ENCODE measurements at regions not wholly inside any gene's neighbourhood (a gene's known extent, or its start where the extent isn't known, plus 50 kb on each side); places are given as distances from the start of the nearest gene placed in this dataset.

DNA sequence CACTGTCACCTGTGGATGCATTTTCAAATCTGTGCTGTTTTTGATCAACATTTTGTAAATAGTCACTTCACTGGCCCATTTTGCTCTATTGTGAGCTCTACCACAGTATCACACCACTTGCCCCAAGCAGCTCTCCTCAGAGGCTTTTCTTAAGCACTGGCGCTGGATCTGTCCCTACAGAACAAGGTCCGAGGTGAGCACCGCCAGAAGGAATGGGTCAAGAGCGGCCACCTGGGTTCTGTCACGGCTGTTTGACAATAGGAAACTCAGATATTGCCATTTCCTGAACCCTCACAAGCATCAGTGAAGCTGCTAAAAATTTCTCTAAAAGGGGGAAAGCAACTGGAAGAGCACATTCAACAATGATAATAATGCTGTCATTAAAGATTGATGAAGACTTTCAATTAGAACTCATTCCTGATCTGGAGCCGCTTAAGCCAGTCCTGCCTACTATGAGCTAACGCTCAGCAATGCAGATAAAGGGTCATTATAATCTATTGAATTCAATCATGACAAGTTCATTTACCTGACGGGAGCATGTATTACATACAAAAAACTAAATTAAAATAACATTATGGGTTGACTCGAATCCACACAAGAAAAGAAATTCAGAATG, 514.0 kb downstream of the GALR1 start:
- TF ChIP-seq POLR2A (IDR thresholded peaks at IDR 0.05; ENCODE audit: low read depth, low read length) (no peak), POLR2AphosphoS5 (IDR thresholded peaks at IDR 0.05; ENCODE audit: low read depth, low read length) (no peak)

Measured in GM12892 (cell line).